GM23338 (cell line): ENCODE measurements at regions not wholly inside any gene's neighbourhood (a gene's known extent, or its start where the extent isn't known, plus 50 kb on each side); places are given as distances from the start of the nearest gene placed in this dataset.

Source experiments
- ATAC-seq: fragments of 200-7000 bp; cut with Tn5 transposase; 3 replicates; pipeline ENCODE4 v1.9.1; 2020
- DNase-seq: peaks from one replicate; pipeline ENCODE4 v3.0.0-alpha.2; 2015; ENCODE audit warnings: low spot score
- H2AFZ ChIP-seq: fragments of 200-600 bp; sonication (generic); 2 replicates; pipeline ENCODE4 v1.8.0; 2016; ENCODE audit warnings: antibody characterized with exemption, mild to moderate bottlenecking, moderate library complexity
- H3F3A ChIP-seq: fragments of 200-600 bp; sonication (generic); replicated peaks from 2 replicates; pipeline ENCODE4 v1.8.0; 2017; ENCODE audit warnings: antibody characterized with exemption, mixed run types, low read depth
- H3K27ac ChIP-seq: fragments of 200-600 bp; sonication (generic); 2 replicates; pipeline ENCODE4 v1.6.1; 2016; ENCODE audit warnings: low read depth
- H3K27me3 ChIP-seq: fragments of 200-600 bp; sonication (generic); 2 replicates; pipeline ENCODE4 v1.8.0; 2016; ENCODE audit warnings: mild to moderate bottlenecking, mixed run types, moderate library complexity; ENCODE audit not compliant: insufficient read depth
- H3K36me3 ChIP-seq: fragments of 200-600 bp; sonication (generic); 2 replicates; pipeline ENCODE4 v1.8.0; 2016; ENCODE audit warnings: mild to moderate bottlenecking; ENCODE audit not compliant: insufficient read depth
- H3K4me1 ChIP-seq: fragments of 200-600 bp; sonication (generic); 2 replicates; pipeline ENCODE4 v1.8.0; 2016; ENCODE audit warnings: mild to moderate bottlenecking, moderate library complexity; ENCODE audit not compliant: insufficient read depth
- H3K4me2 ChIP-seq: fragments of 200-600 bp; sonication (generic); 2 replicates; pipeline ENCODE4 v1.7.1; 2017; ENCODE audit warnings: mixed run types
- H3K4me3 ChIP-seq: fragments of 200-600 bp; sonication (generic); 2 replicates; pipeline ENCODE4 v1.6.1; 2016; ENCODE audit warnings: mixed run types
- H3K79me2 ChIP-seq: fragments of 200-600 bp; sonication (generic); replicated peaks from 2 replicates; pipeline ENCODE4 v1.8.0; 2017; ENCODE audit warnings: mild to moderate bottlenecking; ENCODE audit not compliant: insufficient read depth
- H3K9me2 ChIP-seq: fragments of 200-600 bp; sonication (generic); 2 replicates; pipeline ENCODE4 v1.8.0; 2017; ENCODE audit not compliant: insufficient read depth
- H4K20me1 ChIP-seq: fragments of 200-600 bp; sonication (generic); replicated peaks from 2 replicates; pipeline ENCODE4 v1.8.0; 2017; ENCODE audit warnings: mild to moderate bottlenecking; ENCODE audit not compliant: insufficient read depth
- H3K27ac Mint-ChIP-seq: 2 replicates; pipeline ENCODE4 v1.8.0; 2020; ENCODE audit warnings: inconsistent platforms, mild to moderate bottlenecking, moderate library complexity, mixed read lengths
- H3K27me3 Mint-ChIP-seq: 3 replicates; pipeline ENCODE4 v1.8.0; 2022; ENCODE audit warnings: low read depth, mild to moderate bottlenecking, moderate library complexity, mixed read lengths, inconsistent platforms; ENCODE audit not compliant: insufficient read depth, poor library complexity
- H3K36me3 Mint-ChIP-seq: 3 replicates; pipeline ENCODE4 v1.8.0; 2021; ENCODE audit warnings: low read depth, mild to moderate bottlenecking, inconsistent platforms, moderate library complexity, mixed read lengths
- H3K4me1 Mint-ChIP-seq: 3 replicates; pipeline ENCODE4 v1.8.0; 2020; ENCODE audit warnings: mild to moderate bottlenecking, inconsistent platforms, mixed read lengths
- H3K4me3 Mint-ChIP-seq: 3 replicates; pipeline ENCODE4 v1.8.0; 2021; ENCODE audit warnings: moderate library complexity, mild to moderate bottlenecking, inconsistent platforms, mixed read lengths
- H3K9me3 Mint-ChIP-seq: 3 replicates; pipeline ENCODE4 v1.8.0; 2020; ENCODE audit warnings: moderate library complexity, mild to moderate bottlenecking, inconsistent platforms, mixed read lengths
- CREB1 ChIP-seq: fragments of 250-450 bp; sonication (Bioruptor Pico); IDR thresholded peaks from 2 replicates; pipeline ENCODE4 v1.5.0; 2020; ENCODE audit warnings: low read depth, mild to moderate bottlenecking, moderate library complexity
- EZH2phosphoT487 ChIP-seq: fragments of 200-600 bp; sonication (generic); IDR thresholded peaks from one replicate; pipeline ENCODE4 v1.8.1; 2018; ENCODE audit warnings: antibody characterized with exemption; ENCODE audit not compliant: unreplicated experiment
- ZNF114 ChIP-seq: fragments of 250-450 bp; sonication (Bioruptor Pico); IDR thresholded peaks from 2 replicates; pipeline ENCODE4 v1.5.0; 2020; ENCODE audit warnings: mild to moderate bottlenecking, moderate library complexity
- ZNF331 ChIP-seq: fragments of 250-450 bp; sonication (Bioruptor Pico); IDR thresholded peaks from 2 replicates; pipeline ENCODE4 v1.5.0; 2020; ENCODE audit warnings: low read depth, mild to moderate bottlenecking, moderate library complexity

DNA sequence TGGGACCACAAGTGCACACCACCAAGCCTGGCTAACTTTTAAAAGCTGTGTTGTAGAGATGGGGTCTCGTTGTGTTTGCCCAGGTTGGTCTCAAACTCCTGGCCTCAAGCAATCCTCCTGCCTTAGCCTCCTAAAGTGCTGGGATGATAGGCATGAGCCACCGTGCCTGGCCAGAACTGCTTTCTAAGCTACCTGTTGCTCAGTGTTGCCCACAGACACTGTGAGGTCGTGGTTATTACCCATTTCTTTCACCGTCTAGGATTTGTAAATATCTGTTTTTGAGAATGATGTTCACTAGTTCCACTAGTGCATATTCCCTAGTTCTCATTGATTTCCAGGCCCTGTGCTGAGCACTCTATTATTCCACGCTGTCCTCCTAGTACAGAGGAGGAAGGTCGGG, 51.4 kb upstream of the FAM89A start:
- H3K4me2 ChIP-seq, result no peak overlapping the region
- peaks cover 5% of the 10 kb centered on the region for H3K27me3 Mint-ChIP-seq
- H3F3A ChIP-seq, result no peaks in the 10 kb centered on the region
- H4K20me1 ChIP-seq, result no peaks in the 10 kb centered on the region
- peak overlapping the region; percentile 94; the same call in 1 of the 2 replicates for H2AFZ ChIP-seq
- H3K9me3 Mint-ChIP-seq, result no peaks in the 10 kb centered on the region
- H3K79me2 ChIP-seq, result no peaks in the 10 kb centered on the region
- no peak for DNase-seq
- TF ChIP-seq ZNF114, result no peak
- no peak for TF ChIP-seq ZNF331 (CRISPR knock-in tag)
- TF ChIP-seq CREB1 (CRISPR knock-in tag), result no peak
- TF ChIP-seq EZH2phosphoT487, result no peak
- no peak overlapping the region for H3K27ac Mint-ChIP-seq
- no peaks in the 10 kb centered on the region for H3K4me1 ChIP-seq
- H3K4me3 ChIP-seq, result no peak overlapping the region
- H3K4me3 Mint-ChIP-seq, result no peak overlapping the region
- no peak for ATAC-seq
- no peaks in the 10 kb centered on the region for H3K9me2 ChIP-seq
- H3K27ac ChIP-seq, result no peak overlapping the region
- 0 out of 2 replicates have a peak, but pooled peaks cover 11% of the 10 kb centered on the region for H3K27me3 ChIP-seq
- H3K4me1 Mint-ChIP-seq, result no peaks in the 10 kb centered on the region
- no peaks in the 10 kb centered on the region for H3K36me3 ChIP-seq
- no peaks in the 10 kb centered on the region for H3K36me3 Mint-ChIP-seq
